B cell (primary cell): ENCODE measurements at regions not wholly inside any gene's neighbourhood (a gene's known extent, or its start where the extent isn't known, plus 50 kb on each side); places are given as distances from the start of the nearest gene placed in this dataset.

Experiments
- ATAC-seq: fragments of 200-7000 bp; cut with Tn5 transposase; one replicate; pipeline ENCODE4 v1.10.0; 2021; ENCODE audit warnings: low read depth, mild to moderate bottlenecking, moderate number of reproducible peaks, moderate library complexity
- CTCF ChIA-PET: fragments of 350-600 bp; sonication (Branson Sonifier 250); formaldehyde crosslinking; loops from one replicate; lab custom pipeline; 2021; ENCODE audit warnings: antibody characterized with exemption, inconsistent platforms; lab: Charles Lee
- POLR2A ChIA-PET: fragments of 350-600 bp; sonication (Branson Sonifier 250); formaldehyde crosslinking; loops from one replicate; lab custom pipeline; 2021; ENCODE audit warnings: antibody characterized with exemption; lab: Charles Lee
- DNase-seq: peaks from one replicate; pipeline ENCODE4 v3.0.0; 2013
- H2AFZ ChIP-seq: 2 replicates; pipeline ENCODE4 v1.6.1; 2012; ENCODE audit warnings: mild to moderate bottlenecking, low read depth, low read length; ENCODE audit not compliant: insufficient read depth, poor library complexity, severe bottlenecking
- H3K27ac ChIP-seq, 2 donors: 1 replicate in 1 of 2; 2 replicates in 1 of 2; pipeline ENCODE4 v1.5.1; 2012 to 2013; ENCODE audit warnings: low read length in 2 of 2, mild to moderate bottlenecking in 2 of 2, moderate library complexity in 1 of 2
- H3K27me3 ChIP-seq, 4 experiments: fragments of 200-600 bp in 1 of 4; sonication (generic) in 1 of 4; replicated peaks in 1 of 4; 1 replicate in 2 of 4; 2 replicates in 2 of 4; pipeline versions ENCODE4 v1.6.1 to v1.7.0; 2013 to 2016; ENCODE audit warnings: low read length in 3 of 4, mild to moderate bottlenecking in 2 of 4, mixed read lengths in 1 of 4, moderate library complexity in 1 of 4; ENCODE audit not compliant: insufficient read depth in 4 of 4, control insufficient read depth in 3 of 4; ENCODE audit errors: control extremely low read depth in 1 of 4
- H3K36me3 ChIP-seq, 2 experiments: replicated peaks in 1 of 2; 1 replicate in 1 of 2; 2 replicates in 1 of 2; pipeline versions ENCODE4 v1.6.1 to v1.7.1; 2013; ENCODE audit warnings: low read length in 1 of 2; ENCODE audit not compliant: insufficient read depth in 2 of 2, control insufficient read depth in 1 of 2; ENCODE audit errors: control extremely low read depth in 1 of 2, extremely low read depth in 1 of 2
- H3K4me1 ChIP-seq, 2 donors: fragments of 200-600 bp in 1 of 2; sonication (generic) in 1 of 2; 1 replicate in 1 of 2; 2 replicates in 1 of 2; pipeline versions ENCODE4 v1.5.1 to v1.6.1; 2013 to 2017; ENCODE audit warnings: low read length in 2 of 2; ENCODE audit not compliant: control insufficient read depth in 2 of 2, insufficient read depth in 2 of 2
- H3K4me2 ChIP-seq: replicated peaks from 2 replicates; pipeline ENCODE3; 2012; ENCODE audit warnings: mild to moderate bottlenecking, low read depth, low read length; ENCODE audit not compliant: poor library complexity, severe bottlenecking
- H3K4me3 ChIP-seq, 5 experiments: fragments of 200-600 bp in 1 of 5; sonication (generic) in 1 of 5; 1 replicate in 3 of 5; 2 replicates in 2 of 5; pipeline versions ENCODE4 v1.5.1 to v1.7.0; 2011 to 2016; ENCODE audit warnings: low read length in 4 of 5, mild to moderate bottlenecking in 4 of 5, low read depth in 2 of 5, control low read depth in 1 of 5, moderate library complexity in 1 of 5; ENCODE audit not compliant: insufficient read depth in 1 of 5; ENCODE audit errors: control extremely low read depth in 1 of 5, extremely low read depth in 1 of 5
- H3K79me2 ChIP-seq: fragments of 200-600 bp; sonication (generic); one replicate; pipeline ENCODE4 v1.6.0; 2016; ENCODE audit warnings: low read length; ENCODE audit not compliant: control insufficient read depth, insufficient read depth
- H3K9ac ChIP-seq: fragments of 200-600 bp; sonication (generic); 2 replicates; pipeline ENCODE4 v1.6.1; 2017; ENCODE audit warnings: mild to moderate bottlenecking, low read length, moderate library complexity
- H3K9me3 ChIP-seq, 3 donors: one replicate each; pipeline versions ENCODE4 v1.6.1 to v1.7.1; 2013; ENCODE audit warnings: low read length in 2 of 3; ENCODE audit not compliant: control insufficient read depth in 2 of 3, insufficient read depth in 1 of 3; ENCODE audit errors: control extremely low read depth in 1 of 3
- H4K20me1 ChIP-seq: 2 replicates; pipeline ENCODE4 v1.6.0; 2012; ENCODE audit warnings: mild to moderate bottlenecking, low read length; ENCODE audit not compliant: insufficient read depth, control insufficient read depth, poor library complexity, severe bottlenecking
- H3K27ac Mint-ChIP-seq: one replicate; pipeline ENCODE4 v1.8.0; 2021; ENCODE audit warnings: mixed read lengths
- H3K27me3 Mint-ChIP-seq: one replicate; pipeline ENCODE4 v1.8.0; 2021; ENCODE audit warnings: mixed read lengths
- H3K4me1 Mint-ChIP-seq: one replicate; pipeline ENCODE4 v1.8.0; 2021; ENCODE audit warnings: mixed read lengths
- H3K4me3 Mint-ChIP-seq: one replicate; pipeline ENCODE4 v1.8.0; 2021; ENCODE audit warnings: mixed read lengths
- H3K9me3 Mint-ChIP-seq: one replicate; pipeline ENCODE4 v1.8.0; 2022; ENCODE audit warnings: mixed read lengths; ENCODE audit not compliant: insufficient read depth
- EZH2 ChIP-seq: IDR thresholded peaks from 2 replicates; pipeline ENCODE4 v1.6.1; 2012; ENCODE audit warnings: borderline replicate concordance, low read depth, mild to moderate bottlenecking, moderate library complexity, low read length; ENCODE audit not compliant: insufficient read depth, poor library complexity, severe bottlenecking
- WGBS: methylation state at CpG from one replicate; pipeline ENCODE4 v1.1.5; 2013; ENCODE audit warnings: missing lambda C conversion rate; ENCODE audit not compliant: insufficient coverage; 5-methylcytosine and 5-hydroxymethylcytosine counted together
- intact Hi-C: fragments of 100-400 bp; cut with micrococcal nuclease; formaldehyde crosslinking; loops from one replicate; pipeline ENCODE4 v1.10.0; 2022
- TF ChIP-seq, protein P1 (sequence below): fragments of 200-600 bp; IDR thresholded peaks from one replicate; pipeline ENCODE4 v1.8.0; 2022; ENCODE audit warnings: antibody characterized with exemption, mild to moderate bottlenecking

DNA sequence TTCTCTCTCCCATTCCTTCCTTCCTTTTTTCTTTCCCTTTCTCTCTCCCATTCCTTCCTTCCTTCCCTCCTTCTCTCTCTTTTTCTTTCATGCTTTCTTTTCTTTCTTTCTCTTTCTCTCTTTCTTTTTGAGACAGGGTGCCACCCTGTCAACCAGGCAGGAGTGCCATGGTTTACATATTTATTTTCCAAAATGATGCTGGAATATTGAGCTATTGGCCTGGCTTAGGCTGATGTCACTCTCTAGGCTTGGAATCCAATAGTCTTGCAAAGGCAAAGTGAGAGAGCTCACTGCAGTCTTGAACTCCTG lies 159.1 kb downstream of the BAMBI start:
- POLR2A ChIA-PET, result no interaction called here

DNA sequence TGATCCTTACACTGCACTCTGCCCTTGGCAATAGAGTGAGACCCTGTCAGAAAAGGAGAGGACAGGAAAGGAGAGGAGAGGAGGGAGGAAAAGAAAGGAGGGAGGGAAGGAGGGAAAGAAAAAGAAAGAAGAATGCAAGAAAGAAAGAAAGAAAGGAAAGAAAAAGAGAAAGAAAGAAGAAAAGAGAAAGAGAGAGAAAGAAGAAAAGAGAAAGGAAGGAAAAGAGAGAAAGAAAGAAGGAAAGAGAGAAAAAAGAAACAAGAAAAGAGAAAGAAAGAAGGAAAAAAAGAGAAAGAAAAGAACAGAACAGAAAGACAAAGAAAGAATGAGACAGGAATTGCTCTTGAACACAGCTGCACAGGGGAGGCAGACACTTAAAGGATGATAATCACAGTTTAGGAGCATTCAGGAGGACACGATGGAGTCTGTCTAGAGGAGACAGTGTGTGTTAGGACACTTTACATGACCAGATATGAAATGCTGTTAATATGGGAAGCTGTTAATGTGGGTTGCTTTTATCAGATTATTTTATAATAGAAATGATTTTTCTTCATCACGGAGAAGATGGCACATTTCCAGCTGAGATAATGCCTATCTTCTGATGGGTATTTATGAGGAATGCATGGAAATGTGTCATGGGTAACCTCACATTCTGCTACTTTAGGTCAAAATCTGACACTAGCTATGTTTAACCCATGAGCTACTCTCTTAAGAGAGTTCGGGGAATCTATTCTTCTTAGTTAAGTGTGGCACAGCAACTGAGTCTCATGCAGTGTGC lies 160.5 kb downstream of the BAMBI start:
- H3K9me3 Mint-ChIP-seq, result no peaks in the 10 kb centered on the region
- CTCF ChIA-PET, result no interaction called here

More for the DNA sequence above, 159.1 kb downstream of the BAMBI start:
- DNase-seq (no peak), ATAC-seq (no peak)
- H3K27ac ChIP-seq, result no peak overlapping the region
- H3K9me3 ChIP-seq, result no peaks in the 10 kb centered on the region
- no peaks in the 10 kb centered on the region for H3K36me3 ChIP-seq
- no peaks in the 10 kb centered on the region for H3K4me1 Mint-ChIP-seq
- H3K27ac Mint-ChIP-seq, result no peak overlapping the region
- no peak overlapping the region for H3K4me3 ChIP-seq
- no peaks in the 10 kb centered on the region for H3K27me3 Mint-ChIP-seq
- H3K9ac ChIP-seq, result no peak overlapping the region
- no peaks in the 10 kb centered on the region for H3K9me3 Mint-ChIP-seq
- no peaks in the 10 kb centered on the region for H3K4me1 ChIP-seq
- H3K79me2 ChIP-seq, result no peaks in the 10 kb centered on the region
- H3K4me3 Mint-ChIP-seq, result no peak overlapping the region
- no peaks in the 10 kb centered on the region for H3K27me3 ChIP-seq
- H2AFZ ChIP-seq, result no peak overlapping the region
- no peak for TF ChIP-seq EZH2
- TF ChIP-seq, protein P1, sequence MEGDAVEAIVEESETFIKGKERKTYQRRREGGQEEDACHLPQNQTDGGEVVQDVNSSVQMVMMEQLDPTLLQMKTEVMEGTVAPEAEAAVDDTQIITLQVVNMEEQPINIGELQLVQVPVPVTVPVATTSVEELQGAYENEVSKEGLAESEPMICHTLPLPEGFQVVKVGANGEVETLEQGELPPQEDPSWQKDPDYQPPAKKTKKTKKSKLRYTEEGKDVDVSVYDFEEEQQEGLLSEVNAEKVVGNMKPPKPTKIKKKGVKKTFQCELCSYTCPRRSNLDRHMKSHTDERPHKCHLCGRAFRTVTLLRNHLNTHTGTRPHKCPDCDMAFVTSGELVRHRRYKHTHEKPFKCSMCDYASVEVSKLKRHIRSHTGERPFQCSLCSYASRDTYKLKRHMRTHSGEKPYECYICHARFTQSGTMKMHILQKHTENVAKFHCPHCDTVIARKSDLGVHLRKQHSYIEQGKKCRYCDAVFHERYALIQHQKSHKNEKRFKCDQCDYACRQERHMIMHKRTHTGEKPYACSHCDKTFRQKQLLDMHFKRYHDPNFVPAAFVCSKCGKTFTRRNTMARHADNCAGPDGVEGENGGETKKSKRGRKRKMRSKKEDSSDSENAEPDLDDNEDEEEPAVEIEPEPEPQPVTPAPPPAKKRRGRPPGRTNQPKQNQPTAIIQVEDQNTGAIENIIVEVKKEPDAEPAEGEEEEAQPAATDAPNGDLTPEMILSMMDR, result no peak
- no peak overlapping the region for H3K4me2 ChIP-seq
- intact Hi-C loops, result no loop called here
- no peaks in the 10 kb centered on the region for H4K20me1 ChIP-seq
- CTCF ChIA-PET, result no interaction called here

More for the DNA sequence above, 160.5 kb downstream of the BAMBI start:
- H2AFZ ChIP-seq, result no peak overlapping the region
- H3K36me3 ChIP-seq, result no peaks in the 10 kb centered on the region
- TF ChIP-seq EZH2, result no peak
- TF ChIP-seq, protein P1, result peak; percentile 8
- H3K79me2 ChIP-seq, result no peaks in the 10 kb centered on the region
- H3K27me3 Mint-ChIP-seq, result no peaks in the 10 kb centered on the region
- no peaks in the 10 kb centered on the region for H4K20me1 ChIP-seq
- no peaks in the 10 kb centered on the region for H3K4me1 Mint-ChIP-seq
- H3K4me3 Mint-ChIP-seq, result no peak overlapping the region
- DNase-seq (no peak), ATAC-seq (no peak)
- no peak overlapping the region for H3K4me3 ChIP-seq
- H3K27me3 ChIP-seq, result no peaks in the 10 kb centered on the region
- H3K27ac ChIP-seq, result no peak overlapping the region
- no peaks in the 10 kb centered on the region for H3K4me1 ChIP-seq
- H3K4me2 ChIP-seq, result no peak overlapping the region
- no peak overlapping the region for H3K27ac Mint-ChIP-seq
- POLR2A ChIA-PET, result no interaction called here
- no peak overlapping the region for H3K9ac ChIP-seq
- H3K9me3 ChIP-seq, result no peaks in the 10 kb centered on the region
- WGBS, result 100% methylated on average over 1 of the region's 3 CpGs
- intact Hi-C loops, result no loop called here
